ENCODE measurements at regions not wholly inside any gene's neighbourhood (a gene's known extent, or its start where the extent isn't known, plus 50 kb on each side); places are given as distances from the start of the nearest gene placed in this dataset.

DNA sequence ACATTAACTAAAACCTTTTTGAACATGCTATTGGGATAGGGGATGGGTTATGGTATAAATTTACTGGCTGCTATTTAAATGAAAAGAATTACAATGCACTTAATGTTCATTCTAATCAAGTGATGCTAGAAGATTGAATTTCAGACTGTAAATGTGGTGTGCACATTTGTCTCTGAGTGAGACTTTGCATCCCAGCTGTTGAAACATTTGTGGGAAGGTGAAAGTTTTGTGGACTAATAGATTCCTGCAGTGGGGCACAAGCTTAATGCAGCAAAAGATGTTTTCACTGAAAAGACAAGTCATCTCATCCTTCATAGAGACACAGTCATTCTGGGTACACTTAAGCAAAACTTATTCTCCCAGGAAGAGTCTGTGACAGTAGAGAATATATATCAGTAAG, 323.6 kb downstream of the NFIB start:
- DNase-seq = no peak

DNA sequence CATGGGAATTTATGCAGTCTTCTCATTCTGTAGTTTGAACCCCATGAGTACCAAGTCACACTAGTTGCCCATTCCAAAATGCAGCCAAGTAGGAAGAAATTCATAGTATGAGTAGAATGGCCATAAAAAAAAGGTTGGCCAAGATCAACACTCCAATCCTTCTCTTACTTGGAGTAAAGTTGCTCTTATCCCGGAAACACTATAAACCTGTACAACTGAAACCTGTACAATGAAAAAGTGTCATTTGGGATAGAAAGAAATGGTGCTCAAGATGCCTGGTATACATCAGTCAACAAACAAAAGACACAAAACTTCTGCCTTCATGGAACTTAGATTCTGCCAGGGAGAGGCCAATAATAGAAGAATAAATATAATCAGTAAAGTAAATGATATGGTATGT, 325.0 kb downstream of the NFIB start:
- no peak for DNase-seq

DNA sequence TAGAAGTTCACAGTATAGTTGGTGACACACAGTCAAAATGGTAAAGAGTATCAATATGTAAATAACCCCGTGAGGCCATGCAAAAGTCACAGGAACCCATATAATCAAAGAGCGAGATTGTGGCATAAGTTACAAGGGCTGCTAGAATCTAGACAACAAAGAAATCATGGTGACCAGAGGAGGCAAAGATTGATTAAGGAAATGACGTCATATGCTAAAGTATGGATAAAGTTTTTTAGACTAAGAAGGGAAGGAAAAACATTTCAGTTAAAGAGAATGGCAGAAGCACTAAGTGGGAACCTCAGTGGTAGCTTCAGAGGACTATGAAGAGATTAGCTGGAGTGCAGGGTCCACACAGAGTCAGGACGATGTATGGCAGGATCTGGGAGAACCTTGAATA, 330.3 kb downstream of the NFIB start:
- DNase-seq = no peak

DNA sequence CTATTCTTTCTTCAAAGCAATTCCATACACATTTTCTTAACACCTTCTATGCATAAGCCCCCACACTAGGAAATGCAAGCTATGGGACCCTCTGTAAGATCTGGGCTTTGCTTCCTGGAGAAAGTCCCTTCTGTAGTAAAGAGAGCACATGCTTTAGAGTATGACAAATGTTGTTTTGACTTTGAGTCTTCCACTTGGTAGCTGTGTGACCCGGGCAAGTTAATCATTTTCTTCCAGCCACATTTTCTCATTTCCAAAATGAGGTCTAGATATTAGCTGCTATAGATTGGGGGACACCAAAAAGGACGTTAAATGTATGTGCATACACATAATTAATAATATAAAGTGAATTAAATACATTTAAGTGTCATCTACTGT, 334.0 kb downstream of the NFIB start:
- DNase-seq = no peak

DNA sequence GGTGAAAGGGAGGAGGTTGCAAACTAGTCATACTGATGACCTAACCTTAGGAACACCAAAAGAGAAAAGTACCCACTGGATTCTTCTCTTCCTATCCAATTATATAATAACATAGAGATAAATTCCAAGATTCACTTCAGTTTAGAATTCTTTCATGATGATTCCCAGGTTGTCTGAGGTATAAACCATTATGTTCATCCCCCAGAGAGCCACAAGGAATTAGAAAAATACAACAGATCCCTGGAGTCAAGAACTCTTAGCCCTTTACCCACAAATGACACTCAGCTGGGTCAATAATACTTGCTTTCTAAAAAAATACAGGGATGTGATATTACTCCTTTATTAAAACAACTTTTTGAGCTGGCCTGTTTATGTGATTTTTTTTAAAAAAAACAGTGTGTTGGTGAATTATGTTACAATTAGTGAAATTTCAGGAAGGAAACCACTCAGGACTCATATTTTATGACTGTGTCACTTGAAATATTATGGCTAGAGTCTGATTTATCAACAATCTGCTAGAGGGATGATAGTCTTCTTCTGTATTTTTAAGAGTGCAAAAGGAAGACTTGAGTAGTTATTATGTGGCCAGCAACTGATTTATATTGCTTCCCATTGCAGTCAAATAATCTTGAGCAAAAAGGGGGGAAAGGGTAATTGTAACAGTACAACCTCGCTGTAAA, 338.2 kb downstream of the NFIB start:
- DNase-seq = no peak

DNA sequence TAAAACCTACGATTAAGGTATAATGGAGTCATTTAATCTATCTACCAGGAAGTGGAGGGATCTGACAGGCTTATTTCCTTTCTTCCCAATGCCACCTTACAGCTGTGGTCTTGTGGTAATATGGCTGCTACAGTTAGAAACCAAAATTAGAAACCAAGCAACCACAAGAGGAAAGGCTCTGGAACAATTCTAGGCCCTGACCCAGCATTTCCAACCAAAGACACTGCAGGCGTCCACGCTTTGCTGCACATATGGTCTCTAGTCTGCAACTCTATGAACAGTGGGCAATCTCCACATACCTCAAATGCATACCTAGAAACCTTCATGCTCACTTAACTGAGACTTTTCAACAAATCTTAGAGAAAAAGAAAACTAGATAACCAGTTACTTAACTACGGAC, 339.1 kb downstream of the NFIB start:
- DNase-seq = no peak

DNA sequence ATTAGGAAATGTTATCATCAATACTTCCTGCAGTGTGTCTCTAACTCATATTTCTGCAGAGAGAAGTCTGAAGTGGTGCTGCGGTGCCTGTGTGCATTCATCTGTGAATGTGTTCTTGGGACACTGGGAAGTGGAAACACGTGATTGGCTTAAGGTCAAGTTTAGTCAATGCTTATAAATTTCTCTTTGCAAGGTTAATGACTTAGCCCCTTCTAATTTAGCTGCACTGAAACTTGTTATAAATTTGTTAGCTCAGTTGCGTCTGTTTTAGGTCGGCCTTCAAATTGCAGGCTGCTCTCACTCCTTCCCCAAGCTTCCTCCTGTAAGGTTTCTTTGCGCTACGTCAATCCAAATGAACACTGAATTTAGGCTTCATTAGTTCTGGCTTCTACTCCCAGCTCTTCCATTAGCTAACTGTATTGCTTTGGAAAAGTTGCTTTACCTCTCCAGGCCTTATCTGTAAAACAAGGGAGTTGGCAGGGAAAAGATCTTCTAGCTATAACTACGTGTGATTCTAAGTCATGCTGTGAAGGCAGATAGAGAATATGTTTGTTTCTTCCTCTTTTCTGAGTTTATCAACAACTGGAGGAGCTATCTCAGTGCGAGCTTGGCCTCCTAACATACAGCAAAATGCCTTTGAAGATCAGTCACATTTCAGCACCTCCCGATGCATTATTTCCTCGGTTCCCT, 341.8 kb downstream of the NFIB start:
- DNase-seq = peak; percentile 76

DNA sequence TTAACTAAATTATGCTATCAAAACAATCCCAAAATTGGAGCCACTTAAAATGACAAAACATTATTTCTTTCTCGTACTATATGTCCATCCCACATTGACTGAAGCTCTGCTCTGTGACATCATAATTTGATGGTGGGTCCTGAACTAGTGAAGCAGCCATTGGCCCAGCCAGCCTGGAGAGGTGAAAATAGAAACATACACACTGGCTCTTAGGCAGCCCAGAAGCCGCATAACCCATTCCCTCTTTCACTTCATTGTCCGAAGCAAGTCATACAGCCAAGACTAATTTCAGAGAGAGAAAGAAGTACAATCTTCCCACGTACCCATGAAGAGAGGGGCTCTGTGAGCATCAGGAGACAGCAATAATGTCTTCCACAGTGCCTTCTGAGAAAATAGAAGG, 342.5 kb downstream of the NFIB start:
- DNase-seq = no peak

DNA sequence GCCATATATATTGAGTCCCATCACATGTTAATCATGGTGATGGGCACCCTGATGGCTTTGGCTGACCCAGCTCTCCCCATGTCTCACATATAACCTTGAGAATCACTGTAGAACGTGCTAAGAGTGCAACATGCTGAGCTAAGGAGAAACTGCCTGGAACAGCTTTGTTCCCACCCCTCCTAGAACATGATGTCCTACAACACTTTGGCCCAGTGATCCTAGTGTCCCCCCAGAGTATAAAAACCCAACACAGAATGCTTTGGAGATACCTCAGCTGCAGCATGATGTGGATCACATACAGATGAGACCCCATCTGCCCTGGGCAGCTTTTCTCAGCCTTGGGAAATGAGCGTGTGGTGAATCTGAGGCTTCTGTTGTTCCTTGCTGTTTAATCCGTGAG, 343.5 kb downstream of the NFIB start:
- DNase-seq = no peak

DNA sequence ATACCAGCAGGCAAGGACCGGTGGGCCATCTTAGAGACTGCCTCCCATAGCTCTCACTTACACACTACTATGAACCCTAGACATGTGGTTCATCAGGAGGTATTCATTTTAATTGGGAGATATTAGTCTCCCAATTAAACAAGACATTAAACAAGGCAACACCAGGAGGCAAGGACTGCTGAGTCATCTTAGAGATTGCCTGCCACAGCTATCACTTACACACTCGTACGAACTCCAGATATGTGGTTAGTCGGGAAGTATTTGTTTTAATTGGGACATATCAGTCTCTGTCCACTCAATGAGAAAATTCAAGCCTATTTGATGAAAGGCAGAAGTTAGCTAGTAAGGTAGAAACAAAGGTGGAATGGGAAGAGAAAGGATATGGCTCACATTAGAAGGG, 343.9 kb downstream of the NFIB start:
- DNase-seq = no peak

DNA sequence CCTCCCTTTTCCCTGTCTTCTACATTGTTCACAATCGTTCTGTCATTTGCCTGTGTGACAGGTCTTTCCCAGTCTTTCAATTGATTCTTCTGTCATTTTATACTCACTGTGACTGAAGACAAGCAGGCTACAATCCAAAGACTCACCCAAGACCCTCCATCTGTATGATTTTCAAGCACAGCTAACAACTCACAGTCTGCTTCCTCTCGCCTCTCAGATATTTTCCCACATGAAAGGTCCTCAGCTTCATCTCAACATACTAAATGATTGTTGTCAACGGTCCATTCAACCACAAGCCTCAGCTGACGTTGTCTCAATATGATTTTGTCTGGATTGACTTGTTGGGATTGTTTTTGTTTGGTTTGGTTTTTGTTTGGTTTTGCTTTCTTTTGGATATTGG, 346.5 kb downstream of the NFIB start:
- DNase-seq = no peak

DNA sequence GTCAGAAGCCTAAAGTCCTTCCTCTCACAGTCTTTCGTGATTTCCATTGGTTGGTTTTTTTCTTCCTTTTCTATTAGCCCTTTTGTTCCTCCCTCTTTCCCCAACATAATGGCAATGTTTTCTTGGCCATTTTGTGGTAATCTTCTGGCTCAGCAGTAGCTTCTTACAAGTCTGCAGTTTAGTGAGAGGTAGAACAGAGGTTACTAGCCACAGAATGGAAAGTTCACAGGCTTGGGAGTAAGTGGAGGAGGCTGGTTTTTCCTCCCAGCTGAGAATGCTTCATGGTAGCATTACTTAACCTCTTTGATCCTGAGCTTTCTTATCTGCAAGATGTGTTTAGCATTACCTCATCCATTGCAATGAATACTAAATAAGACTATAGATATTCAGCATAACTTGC, 346.9 kb downstream of the NFIB start:
- DNase-seq = no peak

DNA sequence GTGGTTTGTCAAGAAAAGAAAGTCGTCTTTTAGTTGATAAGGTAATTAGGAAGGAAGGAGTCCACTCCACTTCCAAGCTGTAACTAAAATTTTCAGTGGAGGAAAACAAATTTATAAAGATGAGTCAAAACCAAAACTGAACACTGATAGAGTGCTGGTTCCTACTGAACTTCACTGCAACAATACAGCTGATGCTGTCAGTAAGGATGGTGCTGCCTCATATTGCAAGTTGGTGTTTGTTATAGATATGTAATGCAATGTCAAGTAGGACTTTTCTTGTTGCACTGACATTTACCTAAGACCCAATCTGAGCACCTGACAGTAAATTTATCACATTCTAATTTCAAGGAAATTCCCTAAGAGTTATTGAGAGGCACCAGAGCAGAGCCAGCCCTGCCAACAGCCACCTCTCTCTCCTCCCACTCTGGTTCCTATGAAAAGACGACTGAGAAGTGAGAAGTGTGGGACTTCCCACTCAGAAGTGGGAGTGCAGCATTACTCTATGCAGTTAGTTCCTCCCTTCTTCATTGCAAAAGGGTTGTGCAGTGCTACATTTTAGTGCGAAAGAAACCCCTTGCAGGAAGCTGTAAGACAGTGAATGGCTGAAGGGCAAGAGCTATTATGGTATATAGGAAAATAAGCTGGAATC, 350.8 kb downstream of the NFIB start:
- DNase-seq = no peak

DNA sequence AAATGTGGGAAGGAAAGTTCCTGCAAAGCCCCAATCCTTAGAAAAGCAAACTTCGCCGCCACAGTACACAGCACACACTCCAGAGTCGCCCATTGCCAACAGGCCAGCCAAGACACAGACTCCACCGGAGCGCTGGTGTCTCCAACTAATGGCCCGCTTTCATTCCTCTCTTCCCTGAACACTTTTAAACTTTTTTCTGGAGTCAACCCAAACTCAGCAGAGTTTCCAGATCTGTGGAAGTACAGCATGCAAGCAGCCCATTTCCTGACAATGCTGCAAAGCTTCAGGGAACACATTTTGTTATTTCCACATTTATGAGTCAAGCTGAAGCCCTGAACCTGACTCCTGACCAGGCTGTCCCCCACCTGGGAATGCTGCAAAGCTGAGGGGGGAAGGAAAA, 351.9 kb downstream of the NFIB start:
- no peak for DNase-seq

DNA sequence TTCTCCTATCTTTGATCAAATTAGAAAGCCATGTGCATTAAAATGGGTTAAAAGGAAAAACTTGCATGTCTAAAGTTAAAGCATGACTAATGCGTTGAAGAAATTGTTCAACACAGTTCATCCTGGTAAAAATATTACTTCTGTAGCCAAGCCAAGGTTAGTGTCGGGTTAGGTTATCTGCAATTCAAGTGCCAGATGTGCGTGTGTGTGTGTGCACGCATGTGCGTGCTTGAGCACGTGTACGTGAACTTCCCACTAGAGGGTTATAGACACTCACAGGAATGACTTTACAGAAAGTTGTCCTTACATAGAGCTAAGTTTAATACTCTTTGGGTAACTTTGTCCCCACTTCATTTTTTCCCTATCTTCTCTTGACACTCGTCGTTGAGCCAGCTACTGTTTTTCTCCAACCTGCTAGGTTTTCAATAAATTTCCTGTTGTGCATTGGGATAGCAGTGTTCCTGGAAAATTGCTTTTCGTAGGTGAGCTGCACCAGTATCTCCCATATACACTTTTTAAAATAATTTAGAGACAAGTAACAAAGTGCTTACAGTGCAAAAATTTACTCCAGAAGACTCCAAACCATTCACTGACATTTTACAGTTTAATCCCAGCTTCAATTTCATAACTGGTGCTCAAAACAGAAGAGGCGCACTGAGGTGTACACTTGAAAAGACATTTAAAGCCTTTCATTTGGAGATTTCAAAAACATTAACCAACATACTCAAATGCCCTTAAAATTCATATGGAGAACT, 353.8 kb downstream of the NFIB start:
- no peak for DNase-seq

DNA sequence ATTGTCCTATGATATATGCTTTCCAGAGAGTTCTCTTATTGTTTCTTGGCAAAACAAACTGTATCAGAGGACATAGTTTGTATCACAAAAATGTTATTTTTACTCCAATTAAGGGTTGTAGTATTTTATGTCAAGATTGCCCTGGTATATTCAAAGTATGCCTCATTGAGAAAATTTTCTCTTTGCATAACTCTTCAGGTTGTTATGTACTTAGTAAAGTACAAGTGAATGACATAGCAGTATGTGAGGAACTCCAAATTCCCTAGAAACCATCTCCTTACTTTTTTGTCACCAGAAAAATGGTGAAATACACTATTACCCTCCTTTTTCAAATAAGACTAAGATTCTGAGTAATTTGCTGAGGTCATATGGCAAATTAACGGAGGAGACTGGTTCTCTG, 355.3 kb downstream of the NFIB start:
- no peak for DNase-seq

DNA sequence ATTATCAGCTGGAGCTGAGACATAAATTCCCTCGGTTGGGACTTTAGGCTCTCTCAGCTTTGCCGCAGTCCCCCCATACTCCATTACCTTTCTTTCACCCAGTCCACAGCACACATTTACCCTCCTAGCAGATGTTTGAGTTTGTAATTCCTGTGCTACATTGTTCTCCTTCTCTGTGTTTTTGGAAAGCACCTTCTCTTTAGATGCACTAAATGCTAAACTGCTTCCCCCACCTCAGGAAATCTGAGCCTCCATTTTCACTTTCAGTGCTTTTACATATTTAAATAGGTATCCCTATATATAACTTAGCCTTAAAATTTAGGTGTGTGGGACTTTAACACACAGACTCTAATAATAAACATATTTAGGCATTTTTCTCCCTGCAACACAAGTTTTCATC, 356.9 kb downstream of the NFIB start:
- no peak for DNase-seq

DNA sequence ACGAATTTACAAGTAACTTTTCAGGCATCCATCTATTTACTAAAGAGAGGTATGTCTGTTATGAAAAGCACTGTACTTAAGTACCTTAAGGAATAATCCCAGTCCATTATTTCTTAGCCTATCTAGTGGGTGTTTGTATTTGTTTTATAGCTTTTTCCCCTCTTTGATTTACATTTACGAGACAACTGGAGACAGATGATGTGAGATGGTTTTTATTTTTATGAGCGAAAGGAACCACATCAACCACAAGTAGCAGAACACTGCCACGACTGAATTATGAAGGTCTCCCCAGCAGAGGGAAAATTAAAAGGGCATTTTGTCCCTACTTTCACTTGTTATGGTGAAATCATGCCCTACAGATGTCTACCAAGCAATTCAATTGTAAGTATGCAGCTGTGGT, 357.8 kb downstream of the NFIB start:
- no peak for DNase-seq

DNA sequence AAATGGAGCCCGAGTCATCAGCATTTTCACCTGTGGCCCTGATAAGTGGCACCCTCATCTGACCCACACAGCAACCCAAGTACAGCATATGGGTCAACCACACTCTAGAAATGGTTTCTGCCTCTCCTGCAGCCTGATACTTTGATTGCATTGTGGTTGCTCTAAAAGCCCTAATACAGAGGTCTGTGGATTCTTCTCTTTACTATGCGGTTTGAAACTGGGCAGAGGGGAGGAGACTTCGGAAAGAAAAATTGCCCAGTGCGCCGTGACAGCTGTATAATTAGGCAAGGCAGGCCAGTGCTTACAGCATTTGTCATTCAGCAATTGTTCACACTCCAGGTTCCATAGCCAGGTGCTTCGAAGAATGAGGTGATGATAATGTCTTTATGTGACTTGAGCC, 361.0 kb downstream of the NFIB start:
- no peak for DNase-seq

DNA sequence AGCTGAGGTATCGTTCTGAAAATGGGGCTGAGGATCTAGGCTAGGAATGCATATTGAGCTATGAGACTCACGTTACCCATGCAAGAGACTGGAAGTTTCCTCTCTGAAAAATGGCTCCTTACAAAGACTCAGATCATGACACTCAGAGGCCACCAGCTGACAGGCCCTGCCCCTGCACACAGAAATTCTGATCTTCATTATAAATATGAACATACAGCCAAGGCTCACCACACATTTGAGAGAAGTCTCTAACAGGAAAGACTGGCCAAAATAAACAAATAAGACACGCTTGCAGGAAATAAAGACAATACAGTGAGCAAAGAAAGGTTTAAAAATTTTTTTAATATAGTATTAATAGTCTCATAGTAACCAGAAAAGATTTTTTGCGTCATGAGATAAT, 365.9 kb downstream of the NFIB start:
- no peak for DNase-seq

DNA sequence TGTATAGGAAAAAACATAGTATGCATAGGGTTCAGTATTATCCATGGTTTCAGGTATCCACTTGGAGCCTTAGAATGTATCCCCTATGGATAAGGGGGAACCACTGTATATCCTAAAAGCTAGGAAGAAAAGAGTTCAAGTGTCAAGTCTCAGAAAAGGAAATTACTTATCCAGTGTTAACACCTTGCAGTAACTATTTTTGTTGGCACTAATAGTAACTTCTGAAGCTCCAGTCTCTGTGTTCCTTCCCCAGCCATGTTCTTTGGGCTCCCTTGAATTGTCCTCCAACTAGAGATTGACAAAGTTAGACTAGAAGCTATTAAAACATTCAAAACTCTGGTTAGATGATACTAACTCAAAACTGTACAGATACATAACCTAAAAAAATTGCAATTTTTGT, 370.8 kb downstream of the NFIB start:
- no peak for DNase-seq

DNA sequence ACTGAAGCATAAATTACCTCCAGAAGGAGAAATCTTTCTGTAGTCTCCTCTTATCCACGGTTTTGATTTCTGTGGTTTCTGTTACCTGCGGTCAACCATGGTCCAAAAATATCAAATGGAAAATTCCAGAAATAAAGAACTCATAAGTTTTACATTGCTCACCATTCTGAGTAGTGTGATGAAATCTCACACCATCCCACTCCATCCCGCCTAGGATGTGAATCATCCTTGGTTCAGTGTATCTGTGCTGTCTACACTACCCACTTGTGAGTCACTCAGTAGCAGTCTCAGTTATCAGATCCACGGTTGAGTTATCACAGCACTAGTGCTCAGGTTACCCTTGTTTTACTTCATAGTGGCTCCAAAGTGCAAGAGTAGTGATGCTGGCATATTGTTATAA, 371.2 kb downstream of the NFIB start:
- DNase-seq = no peak

DNA sequence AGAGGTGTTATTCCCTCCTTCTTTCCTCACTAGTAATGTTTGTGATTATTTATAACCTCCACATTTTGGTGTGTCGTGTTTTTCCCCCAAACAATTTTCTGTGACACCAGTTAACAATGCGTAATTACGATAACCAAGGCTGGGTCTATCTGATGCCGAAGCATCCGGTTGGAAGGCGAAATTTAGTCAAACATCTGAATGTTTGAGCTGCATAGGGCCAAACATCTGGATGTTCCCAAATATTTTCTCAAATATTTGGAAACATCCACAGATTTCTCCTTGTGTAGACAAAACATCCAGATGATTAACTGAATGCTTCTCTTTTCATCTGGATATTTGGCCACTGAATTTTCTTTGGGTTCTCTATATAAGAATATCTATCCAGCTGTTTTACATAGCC, 371.7 kb downstream of the NFIB start:
- DNase-seq = no peak

DNA sequence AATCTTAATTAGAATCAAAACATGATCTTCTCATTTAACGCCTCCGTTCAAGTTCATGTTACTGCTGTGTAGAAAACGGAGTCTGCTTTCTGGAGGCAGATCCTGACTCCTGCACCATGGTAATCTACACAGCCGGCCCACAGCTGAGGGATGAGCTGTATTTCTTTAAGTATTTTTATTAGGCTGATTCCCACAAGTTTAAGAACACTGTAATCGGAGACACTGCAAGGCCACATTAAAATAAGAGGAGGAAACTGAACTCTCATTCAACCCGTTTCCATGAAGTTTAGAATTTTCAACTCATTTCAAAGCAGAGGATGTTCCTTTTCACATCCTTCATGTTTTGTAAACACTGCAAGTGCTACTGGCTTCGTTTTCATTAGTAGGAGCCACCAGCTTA, 372.2 kb downstream of the NFIB start:
- DNase-seq = peak; percentile 51
